ENCODE measurements at regions not wholly inside any gene's neighbourhood (a gene's known extent, or its start where the extent isn't known, plus 50 kb on each side); places are given as distances from the start of the nearest gene placed in this dataset.

GRCh38 chr4:141932490-141932889 lies 296.1 kb downstream of the IL15 start:
- no peak for ATAC-seq
- intact Hi-C loops (cut with micrococcal nuclease; ENCODE audit: unreplicated experiment) = no loop called here
- CTCF ChIA-PET (ENCODE audit: low intra/inter-chr PET ratio, low total read pairs) = no interaction called here
- TF ChIP-seq NCOR1 (IDR thresholded peaks at IDR 0.05; ENCODE audit: borderline replicate concordance, low read length) = no peak
- no peak for TF ChIP-seq KLF16 (CRISPR knock-in tag; IDR thresholded peaks at IDR 0.05)
- TF ChIP-seq ZNF75D (CRISPR knock-in tag; IDR thresholded peaks at IDR 0.05; ENCODE audit: borderline replicate concordance) = no peak
- TF ChIP-seq ZNF275 (CRISPR knock-in tag; IDR thresholded peaks at IDR 0.05; ENCODE audit: borderline replicate concordance) = no peak
- no peak for TF ChIP-seq ZNF569 (CRISPR knock-in tag; IDR thresholded peaks at IDR 0.05; ENCODE audit: borderline replicate concordance)
- TF ChIP-seq ZNF740 (CRISPR knock-in tag; IDR thresholded peaks at IDR 0.05) = no peak
- no peak for TF ChIP-seq ZNF484 (CRISPR knock-in tag; IDR thresholded peaks at IDR 0.05; ENCODE audit: borderline replicate concordance, low read depth)
- TF ChIP-seq ZNF784 (CRISPR knock-in tag; IDR thresholded peaks at IDR 0.05; ENCODE audit: borderline replicate concordance) = no peak
- no peak for TF ChIP-seq ZNF207 (IDR thresholded peaks at IDR 0.05; ENCODE audit: borderline replicate concordance)
- TF ChIP-seq GFI1 (CRISPR knock-in tag; IDR thresholded peaks at IDR 0.05; ENCODE audit: borderline replicate concordance) = no peak
- TF ChIP-seq E2F1 (CRISPR knock-in tag; IDR thresholded peaks at IDR 0.05) = no peak
- no peak for TF ChIP-seq PREB (CRISPR knock-in tag; IDR thresholded peaks at IDR 0.05)
- TF ChIP-seq ZNF646 (CRISPR knock-in tag; IDR thresholded peaks at IDR 0.05) = no peak
- TF ChIP-seq RBM22 (optimal IDR thresholded peaks at IDR 0.05; ENCODE audit: low read length) = no peak

More at GRCh38 chr4:141932490-141932889, 296.1 kb downstream of the IL15 start:
- H3K4me2 ChIP-seq (ENCODE audit: low read depth, low read length) = no peak overlapping the region
- DNase-seq (ENCODE audit: low spot score) (no peak), FAIRE-seq (no peak)
- H4K20me1 ChIP-seq (ENCODE audit: insufficient read depth, low read length) = no peaks in the 10 kb centered on the region
- no peak overlapping the region for H3K9ac ChIP-seq (ENCODE audit: insufficient read depth, low read depth, low read length)
- in situ Hi-C loops (cut with HindIII; ENCODE audit: extremely low pct_ligation_motif_present, low pct_unique_long_range_greater_than_20kb) = no loop called here
- H3K4me3 ChIP-seq (replicated peaks in 1 of 3; ENCODE audit: insufficient read depth in 1 of 3, low read depth in 2 of 3, low read length in 3 of 3) = no peak overlapping the region
- H3K36me3 ChIP-seq (replicated peaks in 1 of 2; ENCODE audit: control insufficient read depth in 1 of 2, insufficient read depth in 2 of 2, low read length in 2 of 2) = no peaks in the 10 kb centered on the region
- no peaks in the 10 kb centered on the region for H3K79me2 ChIP-seq (ENCODE audit: insufficient read depth, low read length)
- no peak overlapping the region for H3K27ac ChIP-seq (ENCODE audit: extremely low read length, insufficient read depth, low read length)
- POLR2A ChIA-PET = no interaction called here
- BruUV-seq (replicated peaks) = no TSS peak
- H3K9me3 ChIP-seq (ENCODE audit: low read length) = peaks cover 20% of the 10 kb centered on the region
- H3K27me3 ChIP-seq (ENCODE audit: control insufficient read depth in 1 of 2, insufficient read depth in 2 of 2, low read length in 2 of 2) = no peaks in the 10 kb centered on the region
- no peak overlapping the region for H2AFZ ChIP-seq (ENCODE audit: low read length)
- no peaks in the 10 kb centered on the region for H3K4me1 ChIP-seq (ENCODE audit: insufficient read depth, low read length)
